Lung microvascular endothelial cell (primary cell): ENCODE measurements at regions not wholly inside any gene's neighbourhood (a gene's known extent, or its start where the extent isn't known, plus 50 kb on each side); places are given as distances from the start of the nearest gene placed in this dataset.

Source experiments
- DNase-seq, 2 donors: peaks; one replicate each; pipeline versions ENCODE4 v3.0.0 to v3.0.0-alpha.2; 2010; ENCODE audit warnings: low read depth in 2 of 2

- DNase-seq: no peak
Measured at GRCh38 chr5:107808671-107809137, 138.0 kb upstream of the EFNA5 start.

DNA sequence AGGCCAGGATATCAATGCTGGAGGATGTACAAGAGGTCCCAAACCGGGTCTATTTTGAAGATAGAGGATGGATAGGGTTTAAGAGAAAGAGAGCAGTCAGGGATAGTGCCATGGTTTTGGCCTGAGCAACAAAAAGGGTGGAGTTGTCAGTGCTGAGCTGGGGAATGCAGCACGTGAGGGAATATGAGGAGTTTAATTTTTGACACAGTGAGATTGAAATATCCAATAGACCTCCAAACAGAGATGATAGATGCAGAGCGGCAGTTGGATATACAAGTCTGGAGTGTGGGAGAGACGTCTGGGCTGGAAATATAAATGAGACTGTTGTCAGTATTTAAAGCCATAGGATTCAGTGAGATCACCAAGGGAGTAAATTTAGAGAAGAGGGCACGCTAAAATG lies 136.7 kb upstream of the EFNA5 start:
- no peak for DNase-seq

- DNase-seq: peak in 1 of 2 donors; percentile 15
Measured at GRCh38 chr5:107806705-107807104, 136.0 kb upstream of the EFNA5 start.

DNA sequence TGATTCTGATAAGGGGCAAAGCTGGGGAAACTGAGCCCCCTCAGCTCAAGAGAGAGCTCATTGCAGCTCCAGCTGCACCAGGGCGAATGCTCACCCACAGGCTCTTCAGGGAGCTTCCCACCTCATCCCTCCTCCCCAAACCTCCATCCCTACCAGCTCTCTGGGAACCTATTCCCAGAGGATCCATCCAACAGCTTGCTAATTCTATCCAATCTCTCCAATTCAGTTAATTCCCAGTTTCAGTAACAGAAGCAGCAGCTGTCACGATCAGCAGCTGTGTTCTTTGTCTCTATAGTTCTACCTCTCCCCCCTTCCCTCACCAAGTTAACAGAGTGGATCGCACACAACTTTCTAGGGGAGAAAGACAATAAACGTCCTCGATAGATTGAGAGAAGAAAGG lies 135.5 kb upstream of the EFNA5 start:
- DNase-seq: no peak

GRCh38 chr5:107805824-107806223 lies 135.1 kb upstream of the EFNA5 start:
- DNase-seq: no peak

GRCh38 chr5:107805166-107805565 lies 134.4 kb upstream of the EFNA5 start:
- no peak for DNase-seq

- no peak for DNase-seq
Measured at GRCh38 chr5:107803728-107804127, 133.0 kb upstream of the EFNA5 start.

- no peak for DNase-seq
Measured at GRCh38 chr5:107801061-107801460, 130.3 kb upstream of the EFNA5 start.

DNA sequence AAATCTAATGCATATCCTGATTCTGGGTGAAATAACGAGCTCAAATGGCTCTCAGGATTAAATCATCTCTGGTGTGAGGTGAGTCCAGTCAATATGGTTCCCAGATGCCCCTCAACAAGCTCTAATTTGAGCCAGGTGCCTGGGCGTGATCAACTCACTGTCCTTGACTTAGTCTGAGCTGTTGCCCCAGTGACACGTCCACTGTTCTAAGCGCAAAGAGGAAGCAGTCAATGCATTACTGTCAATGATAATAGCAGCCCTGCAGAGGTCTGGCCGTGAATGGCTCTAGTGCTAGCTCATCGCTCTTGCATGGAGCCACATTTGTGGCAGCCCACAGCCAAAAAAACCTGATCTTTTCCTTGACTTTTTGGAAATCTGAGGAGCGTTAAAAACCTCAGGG lies 128.6 kb upstream of the EFNA5 start:
- no peak for DNase-seq

- no peak for DNase-seq
Measured at GRCh38 chr5:107796797-107797196, 126.1 kb upstream of the EFNA5 start.

DNA sequence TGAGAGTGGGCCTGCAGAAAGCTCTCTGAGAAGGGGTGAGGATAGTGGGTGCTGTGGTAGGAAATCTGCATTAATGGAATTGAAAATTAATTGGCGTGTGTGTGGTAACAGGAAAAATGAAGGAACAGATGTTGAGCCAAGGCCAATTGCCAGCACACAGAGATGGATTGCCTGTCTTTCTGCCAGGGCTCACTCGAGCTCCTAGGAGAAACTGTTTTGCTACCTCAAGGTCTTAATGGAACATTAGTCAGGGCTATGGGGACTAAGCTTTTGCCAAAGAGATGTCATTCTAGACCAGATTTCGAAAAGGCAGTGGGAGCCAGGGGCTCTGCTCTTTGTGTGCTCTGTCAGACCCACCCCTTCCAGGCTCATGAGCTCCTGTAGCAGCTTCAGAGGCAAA lies 124.0 kb upstream of the EFNA5 start:
- DNase-seq: no peak

GRCh38 chr5:107792940-107793339 lies 122.2 kb upstream of the EFNA5 start:
- DNase-seq: no peak

DNA sequence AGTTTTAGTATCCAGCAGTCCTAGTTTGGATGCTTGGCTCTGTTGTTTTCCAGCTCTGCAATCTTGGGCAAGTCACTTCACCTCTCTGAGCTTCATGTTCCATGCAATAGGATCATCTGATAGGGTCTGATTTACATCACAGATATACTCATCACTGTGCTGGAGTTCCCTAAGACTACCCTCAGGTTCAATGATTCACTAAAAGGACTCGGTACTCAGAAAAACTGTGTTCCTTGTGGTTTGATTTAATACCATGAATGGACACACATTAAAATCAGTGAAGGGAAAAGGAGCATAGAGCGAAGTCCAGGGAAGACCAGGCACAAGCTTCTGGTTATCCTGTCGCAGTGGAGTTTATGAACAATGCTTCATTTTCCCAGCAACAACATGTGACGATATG lies 119.9 kb upstream of the EFNA5 start:
- DNase-seq: no peak

DNA sequence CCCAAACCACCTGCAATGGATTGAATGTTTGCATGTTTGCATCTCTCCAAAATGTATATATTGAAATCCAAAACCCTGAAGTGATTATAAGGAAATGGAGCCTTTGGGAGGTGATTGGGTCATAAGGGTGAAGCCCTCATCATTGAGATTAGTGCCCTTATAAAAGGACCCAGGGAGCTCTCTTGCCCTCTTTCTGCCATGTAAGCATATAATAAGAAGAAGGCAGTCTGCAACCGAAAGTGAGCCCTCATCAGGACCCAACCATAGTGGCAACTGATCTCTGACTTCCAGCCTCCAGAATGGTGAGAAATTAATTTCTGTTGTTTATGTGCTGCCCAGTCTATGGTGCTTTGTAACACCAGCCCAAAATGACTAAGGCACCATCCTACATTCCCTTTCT lies 115.7 kb upstream of the EFNA5 start:
- DNase-seq: no peak

DNA sequence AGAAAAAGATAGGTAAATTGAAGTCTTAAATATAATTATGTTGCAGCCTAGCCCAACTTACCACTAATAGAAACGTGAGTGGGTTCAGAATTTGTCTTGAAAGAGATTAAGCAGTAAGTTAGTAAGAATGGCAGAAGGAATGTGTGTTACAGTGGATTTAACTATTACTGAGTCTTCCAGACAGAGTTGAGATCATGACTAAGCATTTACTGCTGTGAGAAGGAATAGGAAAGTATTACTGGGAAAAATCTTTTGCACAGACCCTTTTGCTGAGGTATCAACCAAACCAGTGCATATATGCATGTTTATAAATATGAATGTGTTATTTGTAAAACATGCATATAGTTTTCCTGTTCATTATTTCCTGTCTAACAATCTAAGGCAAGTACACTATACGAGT lies 112.8 kb upstream of the EFNA5 start:
- DNase-seq: no peak

DNA sequence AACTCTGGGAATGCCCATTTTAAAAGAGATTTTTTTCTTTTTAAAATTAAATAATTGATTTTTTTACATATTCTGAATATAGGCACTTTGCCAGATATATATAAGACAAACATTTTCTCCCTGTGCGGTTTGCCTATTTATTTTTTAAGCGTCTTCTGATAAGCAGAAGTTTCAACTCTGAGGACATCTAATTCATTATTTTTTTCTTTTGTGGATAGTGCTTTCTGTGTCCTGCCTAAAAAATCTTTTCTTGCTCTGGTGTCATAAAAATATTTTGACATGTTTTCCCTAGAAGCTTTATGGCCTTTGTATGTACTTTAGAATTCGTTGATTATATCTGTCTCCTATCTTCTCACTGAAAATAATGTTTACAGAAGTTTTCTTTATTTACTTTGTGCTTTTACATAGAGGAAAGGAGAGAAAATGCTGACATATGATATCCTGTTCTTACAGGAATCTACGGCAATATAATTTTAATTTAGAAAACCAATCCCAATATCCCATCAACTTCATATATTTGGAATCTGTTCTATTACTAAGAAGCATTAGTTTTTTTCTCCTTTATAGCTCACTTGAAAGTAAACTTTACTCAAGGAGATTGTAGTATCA lies 111.9 kb upstream of the EFNA5 start:
- DNase-seq: no peak

- DNase-seq: no peak
Measured at GRCh38 chr5:107781451-107781850, 110.7 kb upstream of the EFNA5 start.

DNA sequence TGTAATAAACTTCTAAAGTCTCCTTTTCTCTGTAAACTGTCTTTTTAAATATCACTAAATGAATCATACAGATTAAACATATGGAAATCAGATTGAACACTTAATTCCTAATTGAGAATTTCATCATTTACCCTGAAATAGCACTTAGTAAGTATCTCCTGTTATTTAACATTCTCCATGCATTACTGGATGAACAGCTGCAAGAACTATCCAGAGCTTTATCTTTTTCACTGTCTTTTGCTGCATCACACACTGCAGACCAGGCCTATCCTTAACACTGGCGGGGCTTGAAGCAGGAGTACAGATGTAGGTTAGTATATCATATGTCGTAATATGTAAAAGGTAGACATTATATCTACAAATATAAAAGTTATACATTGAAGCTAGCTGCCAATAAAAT lies 108.7 kb upstream of the EFNA5 start:
- DNase-seq: no peak

GRCh38 chr5:107778647-107779046 lies 107.9 kb upstream of the EFNA5 start:
- no peak for DNase-seq

DNA sequence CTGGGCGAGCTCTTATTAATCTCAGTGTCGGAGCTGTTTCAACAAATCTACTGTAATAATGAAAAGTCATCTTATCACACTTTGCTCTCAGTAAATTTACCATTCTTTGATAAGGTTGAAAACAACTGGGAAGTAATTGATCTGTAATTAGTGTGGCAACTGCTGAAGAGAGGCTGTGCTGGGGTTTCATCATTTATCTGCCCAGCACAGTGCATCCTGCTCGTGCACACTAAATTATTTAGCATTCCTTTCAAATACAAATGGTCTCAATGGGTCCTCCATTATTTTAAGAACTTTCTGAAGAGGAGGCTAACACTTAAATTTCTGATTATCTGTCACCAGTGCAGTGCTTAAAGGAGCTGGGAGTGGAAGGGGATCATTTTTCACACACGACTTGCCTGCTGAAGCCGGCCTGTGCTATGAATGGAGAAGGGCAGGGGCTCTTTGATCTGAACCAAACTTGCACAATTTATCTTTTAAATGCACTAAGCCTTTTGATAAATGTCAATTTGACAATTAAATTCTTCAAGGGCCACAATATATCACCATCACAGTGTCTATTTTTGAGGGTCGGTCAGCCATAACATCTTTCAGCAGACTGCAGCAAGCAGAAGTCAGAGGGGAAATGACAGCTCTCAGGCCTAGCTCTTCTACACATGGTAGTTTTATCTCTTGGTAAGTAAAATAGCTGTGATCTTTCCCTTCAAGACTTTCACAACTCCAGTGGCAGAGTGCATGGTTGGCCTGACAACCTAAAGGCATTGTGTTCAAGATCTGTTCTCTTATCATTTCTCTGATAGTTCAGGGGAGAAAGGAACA lies 106.4 kb upstream of the EFNA5 start:
- no peak for DNase-seq

DNA sequence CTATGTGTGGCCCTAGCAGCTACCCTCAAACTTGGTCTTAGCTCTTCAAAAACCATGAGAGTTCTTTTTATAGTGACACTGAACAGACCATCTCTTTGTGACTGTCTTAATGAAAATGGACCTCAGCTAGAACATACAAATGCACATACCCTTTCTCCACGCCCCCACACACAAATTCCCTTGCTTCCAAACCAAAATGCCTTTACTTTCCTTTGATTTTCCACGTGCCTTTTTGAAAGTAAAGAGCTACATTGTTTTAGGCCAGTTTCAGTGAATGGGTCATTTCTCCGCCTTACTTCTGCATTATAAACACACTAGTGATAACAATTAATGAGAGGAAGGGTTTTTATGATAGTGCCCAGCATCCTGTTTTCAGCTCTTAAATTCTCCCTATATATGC lies 105.8 kb upstream of the EFNA5 start:
- no peak for DNase-seq

DNA sequence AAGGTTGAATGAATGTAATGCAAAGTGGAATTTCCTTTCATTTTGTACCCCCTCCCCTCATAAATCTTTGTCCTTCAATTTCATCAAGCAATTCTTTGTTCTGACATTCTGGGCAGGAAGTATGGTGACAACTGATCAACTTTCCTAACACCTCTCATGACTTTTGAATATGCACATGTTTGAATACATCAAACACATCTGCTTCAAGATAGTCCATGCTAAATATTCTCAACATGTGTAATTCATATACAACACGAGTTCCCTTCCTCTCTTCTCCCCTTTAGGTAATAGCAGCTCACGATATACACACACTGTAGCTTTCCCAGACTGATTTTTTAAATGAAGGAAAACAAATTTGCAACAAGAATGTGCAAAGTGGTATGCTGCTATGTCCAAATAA lies 103.6 kb upstream of the EFNA5 start:
- no peak for DNase-seq

DNA sequence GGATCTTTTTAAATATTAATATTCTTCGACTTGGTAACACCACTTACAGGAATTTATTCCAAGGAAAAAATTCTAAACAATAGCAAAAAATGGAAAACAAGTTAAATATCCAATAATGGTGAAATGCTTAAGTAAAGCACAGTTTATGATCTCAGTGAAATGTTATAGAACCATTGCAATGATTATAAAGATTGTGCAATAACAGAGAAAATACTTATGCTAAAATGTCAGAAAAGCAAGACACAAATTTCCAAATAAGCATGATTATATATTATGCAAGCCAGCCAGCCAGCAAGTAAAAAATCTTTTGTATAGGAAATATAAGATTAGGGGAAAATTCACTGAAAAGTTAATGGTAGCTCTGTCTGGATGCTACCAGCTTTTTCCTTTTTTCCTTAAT lies 102.7 kb upstream of the EFNA5 start:
- DNase-seq: no peak
